GM04503 (cell line): ENCODE measurements at regions not wholly inside any gene's neighbourhood (a gene's known extent, or its start where the extent isn't known, plus 50 kb on each side); places are given as distances from the start of the nearest gene placed in this dataset.

Experiments used
- DNase-seq: peaks from one replicate; pipeline ENCODE4 v3.0.0-alpha.2; 2012; ENCODE audit warnings: low read depth

- DNase-seq = no peak
Observed at GRCh38 chr18:78363556-78364387, 615.8 kb upstream of the SALL3 start.

- DNase-seq = no peak
Observed at GRCh38 chr18:78364388-78364960, 615.1 kb upstream of the SALL3 start.

- DNase-seq = no peak
Observed at GRCh38 chr18:78367996-78368395, 611.6 kb upstream of the SALL3 start.

GRCh38 chr18:78368726-78369125, 610.9 kb upstream of the SALL3 start:
- no peak for DNase-seq

GRCh38 chr18:78376046-78376445, 603.6 kb upstream of the SALL3 start:
- DNase-seq = no peak

- no peak for DNase-seq
Observed at GRCh38 chr18:78378403-78378802, 601.2 kb upstream of the SALL3 start.

- DNase-seq = no peak
Observed at GRCh38 chr18:78378983-78379382, 600.6 kb upstream of the SALL3 start.

GRCh38 chr18:78390348-78390951, 589.2 kb upstream of the SALL3 start:
- no peak for DNase-seq

- no peak for DNase-seq
Observed at GRCh38 chr18:78390952-78391348, 588.7 kb upstream of the SALL3 start.

- DNase-seq = no peak
Observed at GRCh38 chr18:78393086-78393862, 586.3 kb upstream of the SALL3 start.

GRCh38 chr18:78396077-78396476, 583.5 kb upstream of the SALL3 start:
- no peak for DNase-seq

- no peak for DNase-seq
Observed at GRCh38 chr18:78396756-78397155, 582.9 kb upstream of the SALL3 start.

- DNase-seq = no peak
Observed at GRCh38 chr18:78399992-78400503, 579.6 kb upstream of the SALL3 start.

GRCh38 chr18:78402440-78402839, 577.2 kb upstream of the SALL3 start:
- no peak for DNase-seq

- DNase-seq = no peak
Observed at GRCh38 chr18:78402966-78403365, 576.7 kb upstream of the SALL3 start.

- no peak for DNase-seq
Observed at GRCh38 chr18:78403371-78403770, 576.2 kb upstream of the SALL3 start.

GRCh38 chr18:78405763-78406162, 573.9 kb upstream of the SALL3 start:
- DNase-seq = no peak

- no peak for DNase-seq
Observed at GRCh38 chr18:78406743-78407465, 572.7 kb upstream of the SALL3 start.

GRCh38 chr18:78407466-78407844, 572.2 kb upstream of the SALL3 start:
- no peak for DNase-seq

- no peak for DNase-seq
Observed at GRCh38 chr18:78408623-78409022, 571.0 kb upstream of the SALL3 start.

- DNase-seq = no peak
Observed at GRCh38 chr18:78410094-78410786, 569.4 kb upstream of the SALL3 start.
